ENCODE measurements at regions not wholly inside any gene's neighbourhood (a gene's known extent, or its start where the extent isn't known, plus 50 kb on each side); places are given as distances from the start of the nearest gene placed in this dataset.

DNA sequence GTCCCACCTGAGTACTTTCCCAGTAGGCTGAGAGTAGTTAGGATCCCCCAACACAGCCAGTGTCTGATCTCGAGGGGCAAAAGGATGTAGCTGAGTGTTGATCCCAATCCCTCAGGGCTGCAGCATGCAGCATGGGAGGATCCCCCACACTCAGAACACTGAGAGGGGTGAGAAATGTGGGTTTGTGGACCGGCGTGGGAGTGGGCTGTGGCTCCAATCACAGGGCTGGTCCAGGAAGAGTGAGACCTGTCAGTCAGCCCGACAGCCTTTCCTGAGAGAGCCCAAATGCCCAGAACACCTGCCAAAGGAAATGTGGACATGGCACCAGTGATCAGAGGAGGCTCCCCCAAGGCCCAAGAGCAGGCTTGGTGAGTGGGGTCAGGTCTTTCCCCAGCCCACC, 228.3 kb upstream of the MGAT4C start:
- H4K20me1 ChIP-seq = no peaks in the 10 kb centered on the region
- H3K9me3 ChIP-seq (replicated peaks in 1 of 11) = peaks cover 6 to 10% (median 8%) of the 10 kb centered on the region in 11 experiments; a peak in 17 of 22 replicates
- no peak for TF ChIP-seq Cebpa-rat (IDR thresholded peaks at IDR 0.05)
- no peaks in the 10 kb centered on the region for H3K27me3 ChIP-seq
- H3K36me3 ChIP-seq = no peaks in the 10 kb centered on the region
- no peak overlapping the region for H3K9ac ChIP-seq
- no peak overlapping the region for H3K27ac ChIP-seq
- H3K4me3 ChIP-seq = no peak overlapping the region
- H3K4me1 ChIP-seq = no peaks in the 10 kb centered on the region
- H3K4me2 ChIP-seq = no peak overlapping the region

DNA sequence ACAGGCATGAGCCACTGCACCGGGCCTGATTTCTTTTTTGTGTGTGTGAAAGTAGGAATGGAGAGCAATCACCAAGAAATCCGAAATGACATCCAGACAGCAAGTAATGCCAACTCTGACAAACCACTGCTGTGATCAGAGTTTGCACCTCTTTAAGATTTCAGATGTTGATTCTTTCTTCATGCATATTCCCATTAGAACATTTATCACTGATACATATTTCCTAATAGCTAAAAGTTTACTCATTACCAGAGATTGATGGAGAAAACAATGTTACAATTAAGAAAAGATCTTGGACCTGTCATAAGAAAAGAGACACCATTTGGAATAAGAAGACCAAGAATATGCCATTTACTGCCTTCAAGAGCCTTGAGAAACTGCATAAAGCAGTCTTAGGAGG, 217.0 kb upstream of the MGAT4C start:
- H4K20me1 ChIP-seq = no peaks in the 10 kb centered on the region

DNA sequence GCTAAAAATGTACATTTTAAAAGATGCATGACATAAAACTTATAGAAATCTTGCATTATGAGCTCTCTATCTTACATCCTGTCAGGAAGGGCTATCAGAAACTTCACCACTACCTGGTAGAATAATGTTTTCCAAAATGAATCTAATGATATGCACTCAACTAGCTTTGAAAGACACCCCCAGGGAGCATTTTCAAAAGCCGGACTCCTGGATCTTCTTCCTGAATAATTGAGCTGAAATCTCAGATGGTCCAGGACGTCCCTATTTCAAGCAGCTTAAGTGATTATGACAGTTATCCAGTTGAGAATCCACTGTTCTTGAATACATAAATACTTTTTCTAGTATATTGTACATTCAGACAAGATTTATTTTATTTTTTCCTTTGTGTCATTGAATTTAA, 200.6 kb upstream of the MGAT4C start:
- Histone ChIP-seq H3K36me3 (no peaks in the 10 kb centered on the region), H3K4me3 (no peak overlapping the region), H3K4me1 (no peaks in the 10 kb centered on the region), H3K9me3 (replicated peaks in 1 of 11) (no peaks in the 10 kb centered on the region), H3K27me3 (no peaks in the 10 kb centered on the region), H4K20me1 (no peaks in the 10 kb centered on the region), H3K4me2 (no peak overlapping the region), H3K27ac (no peak overlapping the region), H3K9ac (no peak overlapping the region)
- TF ChIP-seq Cebpa-rat (IDR thresholded peaks at IDR 0.05) = no peak

More for the DNA sequence above, 217.0 kb upstream of the MGAT4C start:
- Histone ChIP-seq H3K4me1 (no peaks in the 10 kb centered on the region), H3K4me2 (no peak overlapping the region), H3K27ac (no peak overlapping the region), H3K36me3 (no peaks in the 10 kb centered on the region), H3K9me3 (replicated peaks in 1 of 11) (no peaks in the 10 kb centered on the region), H3K9ac (no peak overlapping the region), H3K27me3 (no peaks in the 10 kb centered on the region), H3K4me3 (no peak overlapping the region)
- TF ChIP-seq Cebpa-rat (IDR thresholded peaks at IDR 0.05) = no peak

DNA sequence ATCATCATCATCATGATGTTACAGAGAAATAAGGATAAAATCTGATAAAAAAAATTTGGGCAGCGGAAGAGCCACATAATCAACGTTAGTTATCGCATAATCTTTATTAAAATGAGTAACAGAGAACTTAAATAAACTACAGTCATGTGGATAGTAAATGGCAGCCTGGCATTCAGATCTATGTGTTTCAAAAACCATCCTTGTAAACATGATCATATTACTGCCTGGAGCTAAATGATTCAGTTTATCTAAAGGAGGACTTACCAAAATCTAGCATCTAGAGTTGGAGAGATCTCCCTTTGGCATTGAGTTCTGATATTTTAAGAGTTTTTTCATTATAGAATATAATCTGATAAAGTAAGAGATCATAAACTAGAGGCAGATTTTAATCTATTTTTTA, 200.1 kb upstream of the MGAT4C start:
- Histone ChIP-seq H3K9ac (no peak overlapping the region), H3K4me3 (no peak overlapping the region), H3K4me1 (no peaks in the 10 kb centered on the region), H3K27ac (no peak overlapping the region), H3K4me2 (no peak overlapping the region), H4K20me1 (no peaks in the 10 kb centered on the region), H3K27me3 (no peaks in the 10 kb centered on the region), H3K36me3 (no peaks in the 10 kb centered on the region), H3K9me3 (replicated peaks in 1 of 11) (no peaks in the 10 kb centered on the region)
- no peak for TF ChIP-seq Cebpa-rat (IDR thresholded peaks at IDR 0.05)

DNA sequence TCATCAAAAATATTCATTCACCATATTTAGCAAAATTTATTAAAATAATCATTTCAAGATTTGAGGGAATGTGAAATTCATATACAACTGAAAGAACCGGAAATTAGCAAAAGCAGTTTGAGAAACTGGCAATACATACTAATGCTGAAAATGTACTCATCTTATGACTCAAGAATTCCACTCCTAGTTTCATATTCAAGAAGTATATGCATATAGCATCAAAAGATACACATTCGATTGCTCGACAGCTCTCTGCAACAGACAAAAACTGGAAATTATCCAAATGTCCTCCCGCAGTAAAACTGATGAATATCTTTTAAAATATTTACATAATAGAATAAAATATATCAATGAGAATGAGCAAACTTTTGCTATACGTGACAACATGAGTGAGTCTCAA, 189.2 kb upstream of the MGAT4C start:
- no peak overlapping the region for H3K4me2 ChIP-seq
- no peak overlapping the region for H3K9ac ChIP-seq
- H3K4me1 ChIP-seq = no peaks in the 10 kb centered on the region
- no peak overlapping the region for H3K27ac ChIP-seq
- TF ChIP-seq Cebpa-rat (IDR thresholded peaks at IDR 0.05) = no peak
- H4K20me1 ChIP-seq = no peaks in the 10 kb centered on the region
- H3K4me3 ChIP-seq = no peak overlapping the region
- H3K27me3 ChIP-seq = no peaks in the 10 kb centered on the region
- H3K9me3 ChIP-seq (replicated peaks in 1 of 11) = no peaks in the 10 kb centered on the region
- H3K36me3 ChIP-seq = no peaks in the 10 kb centered on the region

DNA sequence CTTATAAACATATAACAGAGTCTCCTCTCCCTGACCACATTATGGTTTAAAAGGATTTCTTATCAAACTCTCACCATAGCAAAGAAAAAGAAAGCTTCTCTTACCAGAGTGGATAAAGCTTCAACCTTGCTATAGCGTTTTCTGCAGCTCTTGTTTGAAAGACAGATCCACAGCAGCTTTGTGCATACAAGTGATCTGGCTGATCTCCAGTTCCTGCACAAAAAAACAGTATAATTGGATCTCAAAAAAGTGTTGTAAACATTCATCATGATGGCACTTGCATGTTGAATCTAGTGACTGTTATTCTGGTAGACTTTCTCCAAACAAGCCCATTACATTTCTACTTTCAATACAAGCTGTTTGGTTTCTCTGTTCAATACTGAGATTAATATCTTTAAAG, 178.9 kb upstream of the MGAT4C start:
- Histone ChIP-seq H3K27me3 (no peaks in the 10 kb centered on the region), H3K36me3 (no peaks in the 10 kb centered on the region), H3K9ac (no peak overlapping the region), H4K20me1 (no peaks in the 10 kb centered on the region), H3K27ac (no peak overlapping the region), H3K4me2 (no peak overlapping the region), H3K4me1 (no peaks in the 10 kb centered on the region), H3K4me3 (no peak overlapping the region), H3K9me3 (replicated peaks in 1 of 11) (peaks cover 6 to 12% (median 9%) of the 10 kb centered on the region in 11 experiments; a peak in 19 of 22 replicates)
- no peak for TF ChIP-seq Cebpa-rat (IDR thresholded peaks at IDR 0.05)

DNA sequence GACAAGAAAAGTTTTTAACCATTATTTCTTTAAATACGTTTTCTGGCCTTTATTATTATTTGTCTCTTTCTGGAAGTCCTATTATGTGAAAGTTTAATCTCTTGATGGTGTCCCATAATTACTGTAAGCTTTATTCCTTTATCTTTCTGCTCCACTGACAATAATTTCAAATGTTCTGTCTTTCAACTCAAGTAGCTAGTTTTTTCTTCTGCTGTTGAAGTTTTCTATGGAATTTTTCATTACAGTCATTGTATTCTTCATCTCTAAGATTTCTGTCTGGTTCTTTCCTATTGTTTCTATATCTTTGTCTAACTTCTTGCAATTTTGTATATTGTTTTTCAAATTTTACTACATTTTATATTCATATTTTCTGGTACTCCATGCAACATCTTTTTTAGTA, 173.6 kb upstream of the MGAT4C start:
- Histone ChIP-seq H3K27me3 (no peaks in the 10 kb centered on the region), H3K36me3 (no peaks in the 10 kb centered on the region), H3K4me3 (no peak overlapping the region), H3K4me1 (no peaks in the 10 kb centered on the region), H3K9me3 (replicated peaks in 1 of 11) (peaks cover 14 to 19% (median 15%) of the 10 kb centered on the region in 11 experiments; a peak in 19 of 22 replicates), H3K27ac (no peak overlapping the region), H3K9ac (no peak overlapping the region), H3K4me2 (no peak overlapping the region), H4K20me1 (no peaks in the 10 kb centered on the region)
- TF ChIP-seq Cebpa-rat (IDR thresholded peaks at IDR 0.05) = no peak

DNA sequence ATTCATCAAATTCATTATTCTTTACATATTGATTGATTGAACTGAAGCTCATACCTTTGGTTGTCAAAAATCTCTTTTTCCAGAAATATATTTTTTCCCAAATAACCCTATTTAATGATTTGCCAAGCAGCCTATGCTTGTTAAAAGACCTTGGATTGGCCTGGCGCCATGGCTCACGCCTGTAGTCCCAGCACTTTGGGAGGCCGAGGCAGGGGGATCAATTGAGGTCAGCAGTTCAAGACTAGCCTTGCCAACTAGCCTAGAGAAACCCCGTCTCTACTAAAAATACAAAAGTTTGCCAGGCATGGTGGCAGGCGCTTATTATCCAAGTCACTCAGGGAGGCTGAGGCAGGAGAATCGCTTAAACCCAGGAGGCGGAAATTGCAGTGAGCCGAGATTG, 165.1 kb upstream of the MGAT4C start:
- H3K4me1 ChIP-seq = no peaks in the 10 kb centered on the region
- H3K4me2 ChIP-seq = no peak overlapping the region
- H3K9ac ChIP-seq = no peak overlapping the region
- no peaks in the 10 kb centered on the region for H3K36me3 ChIP-seq
- H3K9me3 ChIP-seq (replicated peaks in 1 of 11) = no peaks in the 10 kb centered on the region
- H3K27ac ChIP-seq = no peak overlapping the region
- no peak for TF ChIP-seq Cebpa-rat (IDR thresholded peaks at IDR 0.05)
- H3K4me3 ChIP-seq = no peak overlapping the region
- H4K20me1 ChIP-seq = no peaks in the 10 kb centered on the region
- no peaks in the 10 kb centered on the region for H3K27me3 ChIP-seq

DNA sequence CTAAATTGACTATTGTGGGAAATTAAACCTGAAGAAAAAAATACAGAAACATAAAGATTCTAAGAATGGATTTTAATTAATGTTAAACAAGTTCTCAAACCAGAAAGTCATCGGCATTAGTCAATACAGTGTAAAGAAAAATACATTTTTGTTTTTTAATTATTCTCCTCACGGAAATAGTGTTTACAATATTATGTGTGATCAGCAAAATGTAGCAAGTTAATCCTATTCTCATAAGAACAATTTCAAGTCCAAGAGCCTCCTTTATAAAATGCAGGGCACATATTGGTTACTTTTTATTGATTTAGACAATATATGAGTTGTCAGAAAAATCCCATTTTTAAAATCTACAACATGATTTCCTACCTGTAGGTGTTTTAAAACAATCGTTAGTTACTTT, 158.0 kb upstream of the MGAT4C start:
- Histone ChIP-seq H3K27me3 (no peaks in the 10 kb centered on the region), H3K4me1 (no peaks in the 10 kb centered on the region), H3K27ac (no peak overlapping the region), H3K9ac (no peak overlapping the region), H3K9me3 (replicated peaks in 1 of 11) (peaks cover 16 to 28% (median 18%) of the 10 kb centered on the region in 11 experiments), H3K36me3 (no peaks in the 10 kb centered on the region), H4K20me1 (no peaks in the 10 kb centered on the region), H3K4me2 (no peak overlapping the region), H3K4me3 (no peak overlapping the region)
- no peak for TF ChIP-seq Cebpa-rat (IDR thresholded peaks at IDR 0.05)

DNA sequence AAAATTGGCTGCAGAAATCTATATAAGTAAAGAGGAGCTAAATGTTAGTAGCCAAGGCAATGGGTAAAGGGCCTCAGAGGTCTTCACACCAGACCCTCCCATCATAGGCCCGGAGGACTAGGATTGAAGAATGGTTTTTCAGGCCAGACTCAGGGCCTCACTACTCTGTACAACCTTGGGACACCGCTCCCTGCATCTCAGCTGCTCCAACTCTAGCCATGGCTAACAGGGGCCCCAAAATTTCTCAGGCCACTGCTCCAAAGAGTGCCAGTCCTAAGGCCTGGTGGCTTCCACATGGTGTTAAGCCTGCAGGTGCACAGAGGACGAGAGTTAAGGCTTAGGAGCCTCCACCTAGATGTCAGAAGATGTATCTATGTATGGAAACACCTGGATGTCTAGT, 155.5 kb upstream of the MGAT4C start:
- no peaks in the 10 kb centered on the region for H3K4me1 ChIP-seq
- H3K4me2 ChIP-seq = no peak overlapping the region
- H3K9me3 ChIP-seq (replicated peaks in 1 of 11) = peaks cover 16 to 29% (median 18%) of the 10 kb centered on the region in 11 experiments
- H3K4me3 ChIP-seq = no peak overlapping the region
- no peak overlapping the region for H3K9ac ChIP-seq
- TF ChIP-seq Cebpa-rat (IDR thresholded peaks at IDR 0.05) = no peak
- no peak overlapping the region for H3K27ac ChIP-seq
- H3K27me3 ChIP-seq = no peaks in the 10 kb centered on the region
- no peaks in the 10 kb centered on the region for H3K36me3 ChIP-seq
- no peaks in the 10 kb centered on the region for H4K20me1 ChIP-seq

Data from BLaER1 treated with 17β-estradiol and CSF1 and Interleukin-3, amounts not matched to agents 10 nM and 100 nM (cell line).